ENCODE measurements at regions not wholly inside any gene's neighbourhood (a gene's known extent, or its start where the extent isn't known, plus 50 kb on each side); places are given as distances from the start of the nearest gene placed in this dataset.
"Not testable (repeated sequence)": the region's sequence is repeated elsewhere in the genome, so short reads cannot be mapped to it uniquely, and the experiment has no call there.

DNA sequence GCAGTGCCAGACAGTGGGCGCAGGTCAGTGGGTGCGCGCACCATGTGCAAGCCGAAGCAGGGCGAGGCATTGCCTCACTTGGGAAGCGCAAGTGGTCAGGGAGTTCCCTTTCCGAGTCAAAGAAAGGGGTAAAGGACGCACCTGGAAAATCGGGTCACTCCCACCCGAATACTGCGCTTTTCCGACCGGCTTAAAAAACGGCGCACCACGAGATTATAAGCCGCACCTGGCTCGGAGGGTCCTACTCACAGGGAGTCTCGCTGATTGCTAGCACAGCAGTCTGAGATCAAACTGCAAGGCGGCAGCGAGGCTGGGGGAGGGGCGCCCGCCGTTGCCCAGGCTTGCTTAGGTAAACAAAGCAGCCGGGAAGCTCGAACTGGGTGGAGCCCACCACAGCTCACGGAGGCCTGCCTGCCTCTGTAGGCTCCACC, 77.9 kb downstream of the NR4A2 start:
- H3K4me3 ChIP-seq (ENCODE audit: low read depth, low read length): peak overlapping the region; percentile 68
- H3K9ac ChIP-seq (ENCODE audit: low read depth, low read length): peak overlapping the region; percentile 87
- not testable (repeated sequence) for H3K4me1 ChIP-seq (ENCODE audit: control insufficient read depth, insufficient read depth, low read length); H3K27ac ChIP-seq (ENCODE audit: low read depth, low read length); H3K9me3 ChIP-seq (ENCODE audit: control insufficient read depth, insufficient read depth, low read length); H3K27me3 ChIP-seq (ENCODE audit: control insufficient read depth, insufficient read depth, low read length); H3K36me3 ChIP-seq (ENCODE audit: control insufficient read depth, insufficient read depth, low read length)

DNA sequence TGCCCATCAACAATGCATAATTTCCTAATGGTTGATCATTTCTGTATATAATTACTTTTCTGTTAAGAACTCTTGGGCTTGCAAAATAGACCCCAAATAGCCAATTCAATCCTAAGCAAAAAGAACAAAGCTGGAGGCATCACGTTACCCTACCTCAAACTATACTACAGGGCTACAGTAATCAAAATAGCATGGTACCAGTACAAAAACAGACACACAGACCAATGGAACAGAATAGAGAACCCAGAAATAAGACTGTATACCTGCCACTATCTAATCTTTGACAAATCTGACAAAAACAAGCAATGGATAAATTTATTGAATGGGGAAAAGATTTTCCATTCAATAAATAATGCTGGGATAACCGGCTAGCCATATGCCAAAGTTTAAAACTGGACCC, 78.8 kb downstream of the NR4A2 start:
- Histone ChIP-seq H3K27ac (ENCODE audit: low read depth, low read length) (no peak overlapping the region), H3K27me3 (ENCODE audit: control insufficient read depth, insufficient read depth, low read length) (no peaks in the 10 kb centered on the region), H3K36me3 (ENCODE audit: control insufficient read depth, insufficient read depth, low read length) (0 out of 2 replicates have a peak, but pooled peaks cover 6% of the 10 kb centered on the region), H3K4me1 (ENCODE audit: control insufficient read depth, insufficient read depth, low read length) (no peaks in the 10 kb centered on the region), H3K9me3 (ENCODE audit: control insufficient read depth, insufficient read depth, low read length) (no peaks in the 10 kb centered on the region; the same call in 1 of the 2 replicates), H3K9ac (ENCODE audit: low read depth, low read length) (no peak overlapping the region), H3K4me3 (ENCODE audit: low read depth, low read length) (peak overlapping the region; percentile 68)

- Histone ChIP-seq H3K9me3 (ENCODE audit: control insufficient read depth, insufficient read depth, low read length) (no peaks in the 10 kb centered on the region), H3K27ac (ENCODE audit: low read depth, low read length) (no peak overlapping the region), H3K4me1 (ENCODE audit: control insufficient read depth, insufficient read depth, low read length) (no peaks in the 10 kb centered on the region), H3K4me3 (ENCODE audit: low read depth, low read length) (no peak overlapping the region), H3K27me3 (ENCODE audit: control insufficient read depth, insufficient read depth, low read length) (no peaks in the 10 kb centered on the region), H3K36me3 (ENCODE audit: control insufficient read depth, insufficient read depth, low read length) (no peaks in the 10 kb centered on the region), H3K9ac (ENCODE audit: low read depth, low read length) (no peak overlapping the region)
Observed at GRCh38 chr2:156242874-156243273, 89.6 kb downstream of the NR4A2 start.

DNA sequence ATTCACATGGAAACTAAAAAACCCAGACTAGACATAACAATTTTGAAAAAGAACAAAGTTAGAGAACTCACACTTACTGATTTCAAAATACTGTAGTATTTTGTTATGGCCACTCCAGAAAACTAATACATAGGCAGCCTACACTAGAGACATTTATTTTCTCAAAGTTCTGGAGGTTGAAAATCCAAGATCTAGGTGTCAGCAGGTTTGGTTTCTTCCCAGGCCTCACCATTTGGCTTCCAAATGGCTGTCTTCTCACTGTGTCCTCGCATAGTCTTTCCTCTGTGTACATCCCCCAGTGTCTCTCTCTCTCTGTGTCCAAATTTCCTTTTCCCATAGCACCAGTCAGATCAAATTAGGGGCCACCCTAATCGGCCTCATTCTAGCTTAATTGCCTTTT, 95.0 kb downstream of the NR4A2 start:
- Histone ChIP-seq H3K36me3 (ENCODE audit: control insufficient read depth, insufficient read depth, low read length) (no peaks in the 10 kb centered on the region), H3K27me3 (ENCODE audit: control insufficient read depth, insufficient read depth, low read length) (no peaks in the 10 kb centered on the region), H3K9ac (ENCODE audit: low read depth, low read length) (no peak overlapping the region), H3K9me3 (ENCODE audit: control insufficient read depth, insufficient read depth, low read length) (no peaks in the 10 kb centered on the region), H3K4me1 (ENCODE audit: control insufficient read depth, insufficient read depth, low read length) (no peaks in the 10 kb centered on the region), H3K4me3 (ENCODE audit: low read depth, low read length) (no peak overlapping the region), H3K27ac (ENCODE audit: low read depth, low read length) (no peak overlapping the region)

DNA sequence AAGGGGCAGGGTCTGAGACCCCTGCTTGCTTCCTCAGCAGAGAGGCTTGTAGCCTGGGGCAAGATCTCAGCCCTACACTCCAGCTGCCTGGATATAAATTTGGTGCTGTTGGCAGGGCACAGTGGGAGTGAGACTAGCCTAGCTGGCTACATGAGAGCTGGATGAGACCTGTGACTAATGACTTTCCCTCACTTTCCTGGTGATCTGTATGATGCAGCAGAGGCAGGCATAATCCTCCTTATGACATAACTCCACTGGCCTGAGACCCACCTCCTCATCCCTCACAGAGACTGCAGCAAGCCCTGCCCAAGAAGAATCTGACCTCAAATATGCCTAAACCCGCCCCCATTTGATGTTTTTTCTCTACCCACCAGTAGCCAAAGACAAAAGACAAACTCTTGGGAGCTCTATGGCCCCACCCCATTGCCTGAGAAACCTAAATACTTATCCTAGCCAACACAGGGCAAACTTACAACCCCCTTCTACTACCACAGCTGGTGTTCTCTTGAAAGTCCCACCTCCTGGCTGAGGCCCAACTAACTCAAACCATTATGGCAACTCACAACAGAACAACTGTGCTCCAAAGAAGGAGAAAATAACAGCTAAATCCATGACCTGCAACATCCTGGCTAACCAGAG, 102.7 kb downstream of the NR4A2 start:
- Histone ChIP-seq H3K9ac (ENCODE audit: low read depth, low read length) (no peak overlapping the region), H3K4me3 (ENCODE audit: low read depth, low read length) (no peak overlapping the region), H3K27me3 (ENCODE audit: control insufficient read depth, insufficient read depth, low read length) (no peaks in the 10 kb centered on the region), H3K4me1 (ENCODE audit: control insufficient read depth, insufficient read depth, low read length) (peaks cover 10% of the 10 kb centered on the region), H3K36me3 (ENCODE audit: control insufficient read depth, insufficient read depth, low read length) (no peaks in the 10 kb centered on the region), H3K9me3 (ENCODE audit: control insufficient read depth, insufficient read depth, low read length) (no peaks in the 10 kb centered on the region), H3K27ac (ENCODE audit: low read depth, low read length) (no peak overlapping the region)

GRCh38 chr2:156223328-156223727, 109.2 kb downstream of the NR4A2 start:
- H3K36me3 ChIP-seq (ENCODE audit: control insufficient read depth, insufficient read depth, low read length); H3K9me3 ChIP-seq (ENCODE audit: control insufficient read depth, insufficient read depth, low read length); H3K27me3 ChIP-seq (ENCODE audit: control insufficient read depth, insufficient read depth, low read length); H3K4me1 ChIP-seq (ENCODE audit: control insufficient read depth, insufficient read depth, low read length); H3K4me3 ChIP-seq (ENCODE audit: low read depth, low read length); H3K9ac ChIP-seq (ENCODE audit: low read depth, low read length); H3K27ac ChIP-seq (ENCODE audit: low read depth, low read length): not testable (repeated sequence)

DNA sequence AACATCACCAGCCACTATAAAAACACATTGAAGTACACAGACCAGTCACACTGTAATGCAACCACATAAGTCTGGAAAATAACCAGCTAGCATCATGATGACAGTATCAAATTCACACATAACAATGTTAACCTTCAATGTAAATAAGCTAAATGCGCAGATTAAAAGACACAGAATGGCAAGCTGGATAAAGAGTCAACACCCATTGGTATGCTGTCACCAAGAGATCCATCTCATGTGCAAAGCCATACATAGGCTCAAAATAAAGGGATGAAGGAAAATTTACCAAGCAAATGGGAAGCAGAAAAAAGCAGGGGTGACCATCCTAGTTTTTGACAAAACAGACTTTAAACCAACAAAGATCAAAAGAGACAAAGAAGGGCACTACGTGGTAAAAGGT, 110.8 kb downstream of the NR4A2 start:
- Histone ChIP-seq H3K9me3 (ENCODE audit: control insufficient read depth, insufficient read depth, low read length) (no peaks in the 10 kb centered on the region), H3K4me1 (ENCODE audit: control insufficient read depth, insufficient read depth, low read length) (peaks cover 9% of the 10 kb centered on the region), H3K9ac (ENCODE audit: low read depth, low read length) (no peak overlapping the region), H3K4me3 (ENCODE audit: low read depth, low read length) (no peak overlapping the region), H3K27me3 (ENCODE audit: control insufficient read depth, insufficient read depth, low read length) (no peaks in the 10 kb centered on the region), H3K27ac (ENCODE audit: low read depth, low read length) (no peak overlapping the region), H3K36me3 (ENCODE audit: control insufficient read depth, insufficient read depth, low read length) (no peaks in the 10 kb centered on the region)

- Histone ChIP-seq H3K27me3 (ENCODE audit: control insufficient read depth, insufficient read depth, low read length) (no peaks in the 10 kb centered on the region), H3K27ac (ENCODE audit: low read depth, low read length) (no peak overlapping the region), H3K9ac (ENCODE audit: low read depth, low read length) (no peak overlapping the region), H3K9me3 (ENCODE audit: control insufficient read depth, insufficient read depth, low read length) (no peaks in the 10 kb centered on the region), H3K36me3 (ENCODE audit: control insufficient read depth, insufficient read depth, low read length) (no peaks in the 10 kb centered on the region), H3K4me1 (ENCODE audit: control insufficient read depth, insufficient read depth, low read length) (peaks cover 19% of the 10 kb centered on the region), H3K4me3 (ENCODE audit: low read depth, low read length) (no peak overlapping the region)
Observed at GRCh38 chr2:156219491-156220100, 112.9 kb downstream of the NR4A2 start.

- Histone ChIP-seq H3K36me3 (ENCODE audit: control insufficient read depth, insufficient read depth, low read length) (no peaks in the 10 kb centered on the region), H3K4me3 (ENCODE audit: low read depth, low read length) (no peak overlapping the region), H3K4me1 (ENCODE audit: control insufficient read depth, insufficient read depth, low read length) (peaks cover 19% of the 10 kb centered on the region), H3K27ac (ENCODE audit: low read depth, low read length) (no peak overlapping the region), H3K9ac (ENCODE audit: low read depth, low read length) (no peak overlapping the region), H3K9me3 (ENCODE audit: control insufficient read depth, insufficient read depth, low read length) (no peaks in the 10 kb centered on the region), H3K27me3 (ENCODE audit: control insufficient read depth, insufficient read depth, low read length) (no peaks in the 10 kb centered on the region)
Observed at GRCh38 chr2:156215656-156216055, 116.9 kb downstream of the NR4A2 start.

GRCh38 chr2:156211318-156211717, 121.2 kb downstream of the NR4A2 start:
- Histone ChIP-seq H3K4me3 (ENCODE audit: low read depth, low read length) (no peak overlapping the region), H3K27ac (ENCODE audit: low read depth, low read length) (no peak overlapping the region), H3K9me3 (ENCODE audit: control insufficient read depth, insufficient read depth, low read length) (no peaks in the 10 kb centered on the region), H3K36me3 (ENCODE audit: control insufficient read depth, insufficient read depth, low read length) (no peaks in the 10 kb centered on the region), H3K9ac (ENCODE audit: low read depth, low read length) (no peak overlapping the region), H3K4me1 (ENCODE audit: control insufficient read depth, insufficient read depth, low read length) (peaks cover 15% of the 10 kb centered on the region), H3K27me3 (ENCODE audit: control insufficient read depth, insufficient read depth, low read length) (no peaks in the 10 kb centered on the region)

DNA sequence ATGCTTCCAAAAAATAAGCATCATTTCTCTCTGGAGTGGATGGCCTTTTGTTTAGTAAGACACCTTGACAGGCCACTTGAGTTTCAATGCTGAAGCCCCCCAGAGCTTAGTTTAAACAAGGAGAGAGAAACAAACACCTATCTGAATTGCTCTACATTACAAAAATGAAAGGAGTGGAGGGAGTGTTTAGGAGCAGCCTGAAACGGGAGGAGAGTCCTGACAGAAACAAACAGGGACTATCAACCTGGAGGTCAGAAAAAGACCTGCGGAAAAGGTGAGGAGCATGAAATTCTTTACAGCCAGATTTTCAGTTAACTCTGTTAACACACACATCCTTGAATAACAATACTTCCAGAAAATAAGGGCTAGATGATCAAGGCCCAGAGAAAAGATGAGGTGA, 126.2 kb downstream of the NR4A2 start:
- no peak overlapping the region for H3K27ac ChIP-seq (ENCODE audit: low read depth, low read length)
- no peak overlapping the region for H3K4me3 ChIP-seq (ENCODE audit: low read depth, low read length)
- no peak overlapping the region for H3K9ac ChIP-seq (ENCODE audit: low read depth, low read length)
- H3K9me3 ChIP-seq (ENCODE audit: control insufficient read depth, insufficient read depth, low read length): no peaks in the 10 kb centered on the region
- H3K27me3 ChIP-seq (ENCODE audit: control insufficient read depth, insufficient read depth, low read length): no peaks in the 10 kb centered on the region
- no peaks in the 10 kb centered on the region; the same call in 1 of the 2 replicates for H3K36me3 ChIP-seq (ENCODE audit: control insufficient read depth, insufficient read depth, low read length)
- H3K4me1 ChIP-seq (ENCODE audit: control insufficient read depth, insufficient read depth, low read length): peaks cover 9% of the 10 kb centered on the region
